ENCODE measurements at regions not wholly inside any gene's neighbourhood (a gene's known extent, or its start where the extent isn't known, plus 50 kb on each side); places are given as distances from the start of the nearest gene placed in this dataset.

- no peak overlapping the region for H3K9ac ChIP-seq (ENCODE audit: low read length)
- H2AFZ ChIP-seq (ENCODE audit: low read length) = no peak overlapping the region
- no peak overlapping the region for H3K4me3 ChIP-seq (ENCODE audit: low read depth, low read length, poor library complexity, severe bottlenecking)
- no peaks in the 10 kb centered on the region for H3K4me1 ChIP-seq (ENCODE audit: insufficient read depth, low read length, severe bottlenecking)
- no peak overlapping the region for H3K4me2 ChIP-seq (ENCODE audit: low read length)
- peaks cover 6% of the 10 kb centered on the region; the same call in 1 of the 2 replicates for H3K27me3 ChIP-seq (ENCODE audit: insufficient read depth, low read length)
- H3F3A ChIP-seq (ENCODE audit: insufficient read depth, low read length) = no peaks in the 10 kb centered on the region
- no peaks in the 10 kb centered on the region for H3K79me2 ChIP-seq (ENCODE audit: insufficient read depth, low read length)
- H3K9me3 ChIP-seq (ENCODE audit: low read length) = no peaks in the 10 kb centered on the region
- TF ChIP-seq EZH2 (IDR thresholded peaks at IDR 0.05; ENCODE audit: borderline replicate concordance, low read length) (no peak), CTCF (IDR thresholded peaks at IDR 0.05; ENCODE audit: low read length) (no peak)
- H3K9me2 ChIP-seq (ENCODE audit: low read depth, low read length) = no peaks in the 10 kb centered on the region
- no peaks in the 10 kb centered on the region for H4K20me1 ChIP-seq (ENCODE audit: insufficient read depth, low read length)
- no peak overlapping the region for H3K27ac ChIP-seq (ENCODE audit: low read depth, low read length, poor library complexity, severe bottlenecking)
- H3K36me3 ChIP-seq (ENCODE audit: insufficient read depth, low read length) = no peaks in the 10 kb centered on the region
Measured at GRCh38 chr17:73718362-73718761, 74.1 kb upstream of the SDK2 start.

- H3K27me3 ChIP-seq (ENCODE audit: insufficient read depth, low read length) = peaks cover 6% of the 10 kb centered on the region; the same call in 1 of the 2 replicates
- no peaks in the 10 kb centered on the region for H3K79me2 ChIP-seq (ENCODE audit: insufficient read depth, low read length)
- H3K27ac ChIP-seq (ENCODE audit: low read depth, low read length, poor library complexity, severe bottlenecking) = no peak overlapping the region
Measured at GRCh38 chr17:73718912-73719311, 74.7 kb upstream of the SDK2 start.

GRCh38 chr17:73719588-73720071 lies 75.4 kb upstream of the SDK2 start:
- Histone ChIP-seq H3K79me2 (ENCODE audit: insufficient read depth, low read length) (no peaks in the 10 kb centered on the region), H3K9me3 (ENCODE audit: low read length) (no peaks in the 10 kb centered on the region), H3K9ac (ENCODE audit: low read length) (no peak overlapping the region), H3K27ac (ENCODE audit: low read depth, low read length, poor library complexity, severe bottlenecking) (no peak overlapping the region), H3K4me3 (ENCODE audit: low read depth, low read length, poor library complexity, severe bottlenecking) (no peak overlapping the region), H3K36me3 (ENCODE audit: insufficient read depth, low read length) (no peaks in the 10 kb centered on the region), H2AFZ (ENCODE audit: low read length) (no peak overlapping the region), H3K4me2 (ENCODE audit: low read length) (no peak overlapping the region), H3K4me1 (ENCODE audit: insufficient read depth, low read length, severe bottlenecking) (no peaks in the 10 kb centered on the region), H4K20me1 (ENCODE audit: insufficient read depth, low read length) (no peaks in the 10 kb centered on the region), H3F3A (ENCODE audit: insufficient read depth, low read length) (no peaks in the 10 kb centered on the region), H3K27me3 (ENCODE audit: insufficient read depth, low read length) (peaks cover 6% of the 10 kb centered on the region; the same call in 1 of the 2 replicates), H3K9me2 (ENCODE audit: low read depth, low read length) (no peaks in the 10 kb centered on the region)
- TF ChIP-seq EZH2 (IDR thresholded peaks at IDR 0.05; ENCODE audit: borderline replicate concordance, low read length) = no peak
- TF ChIP-seq CTCF (IDR thresholded peaks at IDR 0.05; ENCODE audit: low read length) = no peak

More at GRCh38 chr17:73718912-73719311, 74.7 kb upstream of the SDK2 start:
- Histone ChIP-seq H3K9me3 (ENCODE audit: low read length) (no peaks in the 10 kb centered on the region), H3K36me3 (ENCODE audit: insufficient read depth, low read length) (no peaks in the 10 kb centered on the region), H3K4me2 (ENCODE audit: low read length) (no peak overlapping the region), H4K20me1 (ENCODE audit: insufficient read depth, low read length) (no peaks in the 10 kb centered on the region), H3K9me2 (ENCODE audit: low read depth, low read length) (no peaks in the 10 kb centered on the region), H3K9ac (ENCODE audit: low read length) (no peak overlapping the region), H3K4me1 (ENCODE audit: insufficient read depth, low read length, severe bottlenecking) (no peaks in the 10 kb centered on the region), H2AFZ (ENCODE audit: low read length) (no peak overlapping the region), H3F3A (ENCODE audit: insufficient read depth, low read length) (no peaks in the 10 kb centered on the region), H3K4me3 (ENCODE audit: low read depth, low read length, poor library complexity, severe bottlenecking) (no peak overlapping the region)
- TF ChIP-seq CTCF (IDR thresholded peaks at IDR 0.05; ENCODE audit: low read length) (no peak), EZH2 (IDR thresholded peaks at IDR 0.05; ENCODE audit: borderline replicate concordance, low read length) (no peak)

Data from OCI-LY1 (cell line).